ENCODE measurements at regions not wholly inside any gene's neighbourhood (a gene's known extent, or its start where the extent isn't known, plus 50 kb on each side); places are given as distances from the start of the nearest gene placed in this dataset.
A peak's percentile ranks its signal among the peaks of the same experiment; 100 is the strongest.

DNA sequence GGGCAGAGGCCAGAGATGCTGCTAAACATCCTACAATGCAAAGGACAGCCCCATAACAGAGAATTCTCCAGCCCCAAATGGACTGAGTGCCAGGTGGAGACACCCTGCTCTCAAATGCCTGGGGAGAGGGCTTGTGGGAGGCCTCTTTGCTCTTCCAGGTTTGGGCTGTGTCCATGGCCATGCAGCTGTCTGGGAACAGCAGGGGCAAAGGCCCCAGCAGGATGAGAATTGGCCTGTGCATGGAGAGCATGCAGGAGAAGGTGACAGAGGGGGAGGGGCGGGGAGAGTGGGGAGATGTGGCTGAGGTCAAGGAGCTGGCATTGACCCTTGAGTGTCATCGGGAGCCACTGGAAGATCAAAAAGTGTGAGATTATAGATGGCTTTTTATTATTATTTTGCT is 111.5 kb upstream of the ERCC6L2 start:
- Histone ChIP-seq H3K36me3 (no peaks in the 10 kb centered on the region), H3K27ac (peak overlapping the region in 2 of 4 donors; percentile 46 to 63)
- TF ChIP-seq, protein P1, sequence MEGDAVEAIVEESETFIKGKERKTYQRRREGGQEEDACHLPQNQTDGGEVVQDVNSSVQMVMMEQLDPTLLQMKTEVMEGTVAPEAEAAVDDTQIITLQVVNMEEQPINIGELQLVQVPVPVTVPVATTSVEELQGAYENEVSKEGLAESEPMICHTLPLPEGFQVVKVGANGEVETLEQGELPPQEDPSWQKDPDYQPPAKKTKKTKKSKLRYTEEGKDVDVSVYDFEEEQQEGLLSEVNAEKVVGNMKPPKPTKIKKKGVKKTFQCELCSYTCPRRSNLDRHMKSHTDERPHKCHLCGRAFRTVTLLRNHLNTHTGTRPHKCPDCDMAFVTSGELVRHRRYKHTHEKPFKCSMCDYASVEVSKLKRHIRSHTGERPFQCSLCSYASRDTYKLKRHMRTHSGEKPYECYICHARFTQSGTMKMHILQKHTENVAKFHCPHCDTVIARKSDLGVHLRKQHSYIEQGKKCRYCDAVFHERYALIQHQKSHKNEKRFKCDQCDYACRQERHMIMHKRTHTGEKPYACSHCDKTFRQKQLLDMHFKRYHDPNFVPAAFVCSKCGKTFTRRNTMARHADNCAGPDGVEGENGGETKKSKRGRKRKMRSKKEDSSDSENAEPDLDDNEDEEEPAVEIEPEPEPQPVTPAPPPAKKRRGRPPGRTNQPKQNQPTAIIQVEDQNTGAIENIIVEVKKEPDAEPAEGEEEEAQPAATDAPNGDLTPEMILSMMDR (IDR thresholded peaks at IDR 0.05), result no peak
- no peak for TF ChIP-seq POLR2A (IDR thresholded peaks at IDR 0.05)

DNA sequence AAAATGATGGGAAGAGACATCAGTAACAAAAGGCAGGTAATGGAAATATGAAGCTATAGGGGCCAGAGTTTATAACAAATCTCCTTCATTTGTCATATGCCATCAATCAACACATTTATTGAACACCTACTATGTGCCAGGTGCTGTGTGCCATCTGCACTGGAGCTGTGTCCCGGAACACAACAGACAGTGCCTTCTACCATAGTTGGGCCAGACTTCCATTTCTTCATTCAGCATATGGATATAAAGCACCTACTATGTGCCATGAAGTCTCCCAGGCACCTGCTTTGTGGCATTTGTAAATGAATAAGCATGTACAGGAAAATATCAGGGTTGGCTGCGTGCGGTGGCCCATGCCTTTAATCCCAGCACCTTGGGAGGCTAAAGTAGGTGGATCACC is 112.5 kb upstream of the ERCC6L2 start:
- no peak for TF ChIP-seq POLR2A (IDR thresholded peaks at IDR 0.05)
- TF ChIP-seq, protein P1 (IDR thresholded peaks at IDR 0.05), result no peak
- no peaks in the 10 kb centered on the region for H3K4me1 ChIP-seq
- no peak overlapping the region for H3K4me3 ChIP-seq
- DNase-seq, result no peak
- no peak overlapping the region for H3K27ac ChIP-seq
- H3K27me3 ChIP-seq, result no peaks in the 10 kb centered on the region
- H3K9me3 ChIP-seq, result no peaks in the 10 kb centered on the region
- H3K36me3 ChIP-seq, result no peaks in the 10 kb centered on the region

More for the DNA sequence above, 111.5 kb upstream of the ERCC6L2 start:
- Histone ChIP-seq H3K4me3 (no peak overlapping the region), H3K27me3 (no peaks in the 10 kb centered on the region), H3K4me1 (no peaks in the 10 kb centered on the region), H3K9me3 (no peaks in the 10 kb centered on the region)
- DNase-seq, result no peak

DNA sequence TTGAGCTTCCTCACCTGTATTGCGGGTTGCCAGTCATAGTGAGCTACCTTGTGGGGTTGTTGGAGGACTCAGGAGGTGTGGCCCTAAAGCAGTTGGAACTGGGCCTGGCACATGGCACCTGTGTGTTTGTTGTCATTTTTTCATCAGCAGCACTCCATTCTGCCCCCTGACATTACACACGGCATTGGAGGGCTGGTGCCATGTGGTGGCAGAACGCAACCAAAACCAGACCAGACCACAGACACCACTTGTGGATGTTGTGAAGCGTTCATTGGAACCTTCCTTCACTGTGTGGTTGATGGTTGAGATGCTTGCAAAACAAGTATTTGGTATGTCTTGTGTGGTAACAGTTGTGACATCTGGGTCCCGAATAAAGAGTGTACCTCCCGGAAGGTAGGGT is 113.2 kb upstream of the ERCC6L2 start:
- DNase-seq, result no peak
- Histone ChIP-seq H3K4me1 (peaks cover 0 to 4% (median 0%) of the 10 kb centered on the region in 4 donors), H3K9me3 (no peaks in the 10 kb centered on the region), H3K36me3 (no peaks in the 10 kb centered on the region), H3K27ac (no peak overlapping the region), H3K27me3 (no peaks in the 10 kb centered on the region), H3K4me3 (no peak overlapping the region)
- TF ChIP-seq, protein P1 (IDR thresholded peaks at IDR 0.05), result no peak

DNA sequence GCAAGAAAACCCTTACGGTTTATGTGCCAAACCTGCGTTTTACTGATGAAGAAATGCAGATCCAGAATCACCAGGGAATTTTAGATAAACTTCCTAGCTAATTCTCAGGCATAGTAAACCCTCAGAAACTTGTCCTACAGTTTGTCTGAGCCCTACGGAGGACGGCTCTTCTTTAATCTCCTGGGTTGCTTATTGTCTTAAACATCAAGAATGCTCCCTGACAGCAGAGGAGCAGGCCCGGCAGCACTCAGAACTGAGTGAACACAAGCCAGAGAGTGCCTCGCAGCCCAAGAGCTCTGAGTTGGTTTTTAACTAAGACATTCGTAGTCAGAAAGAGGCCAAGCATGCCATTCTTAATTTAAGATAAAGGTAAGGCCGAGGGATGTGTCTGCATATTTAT is 114.7 kb upstream of the ERCC6L2 start:
- TF ChIP-seq, protein P1 (IDR thresholded peaks at IDR 0.05), result no peak
- no peak for TF ChIP-seq POLR2A (IDR thresholded peaks at IDR 0.05)
- no peak overlapping the region for H3K27ac ChIP-seq
- H3K27me3 ChIP-seq, result no peaks in the 10 kb centered on the region
- H3K4me3 ChIP-seq, result no peak overlapping the region
- H3K36me3 ChIP-seq, result no peaks in the 10 kb centered on the region
- peaks cover 0 to 5% (median 0%) of the 10 kb centered on the region in 4 donors for H3K4me1 ChIP-seq
- no peaks in the 10 kb centered on the region for H3K9me3 ChIP-seq
- DNase-seq, result peak in 1 of 3 donors; percentile 34

DNA sequence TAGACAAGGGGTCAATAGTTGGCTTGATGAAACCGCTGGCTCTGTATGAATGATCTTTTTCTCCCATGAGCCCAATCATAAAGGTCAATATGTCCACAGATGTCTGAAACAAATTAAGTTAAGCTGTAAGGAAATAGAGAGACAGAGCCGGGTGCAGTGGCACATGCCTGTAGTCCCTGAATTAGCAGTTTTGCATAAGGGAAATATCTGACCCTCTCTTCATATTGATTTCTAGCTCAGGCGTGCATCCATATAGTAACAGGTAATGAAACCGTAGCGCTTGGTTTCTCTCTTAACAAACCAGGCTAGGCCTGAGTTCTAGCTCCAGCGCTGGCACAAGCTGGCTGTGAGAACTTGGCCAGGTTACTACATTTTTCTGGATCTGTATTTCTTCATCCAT is 118.1 kb upstream of the ERCC6L2 start:
- peak overlapping the region; percentile 16 to 47 (median 33) for H3K27ac ChIP-seq
- peaks cover 0 to 15% (median 2%) of the 10 kb centered on the region in 4 donors for H3K4me1 ChIP-seq

More for the DNA sequence above, 118.1 kb upstream of the ERCC6L2 start:
- Histone ChIP-seq H3K27me3 (no peaks in the 10 kb centered on the region), H3K9me3 (no peaks in the 10 kb centered on the region), H3K36me3 (no peaks in the 10 kb centered on the region), H3K4me3 (no peak overlapping the region)
- DNase-seq, result no peak
- TF ChIP-seq, protein P1 (IDR thresholded peaks at IDR 0.05), result no peak
- no peak for TF ChIP-seq POLR2A (IDR thresholded peaks at IDR 0.05)
